Transverse colon (tissue), 4 donors: ENCODE measurements at regions not wholly inside any gene's neighbourhood (a gene's known extent, or its start where the extent isn't known, plus 50 kb on each side); places are given as distances from the start of the nearest gene placed in this dataset.

Experiments
- DNase-seq: peaks from one replicate; pipeline ENCODE4 v3.0.0-alpha.2; 2019
- H3K27ac ChIP-seq, 4 donors: fragments of 200-600 bp; sonication (generic); 2 replicates each; pipeline ENCODE4 v1.5.1; 2016 to 2018; ENCODE audit warnings: inconsistent platforms in 4 of 4
- H3K27me3 ChIP-seq: fragments of 200-600 bp; sonication (generic); 2 replicates; pipeline ENCODE4 v1.5.1; 2017; ENCODE audit warnings: inconsistent platforms
- H3K36me3 ChIP-seq, 4 donors: fragments of 200-600 bp; sonication (generic); 2 replicates each; pipeline ENCODE4 v1.5.1; 2017 to 2019; ENCODE audit warnings: inconsistent platforms in 4 of 4
- H3K4me1 ChIP-seq, 4 donors: fragments of 200-600 bp; sonication (generic); 2 replicates each; pipeline ENCODE4 v1.5.1; 2017 to 2020; ENCODE audit warnings: inconsistent platforms in 4 of 4
- H3K4me3 ChIP-seq, 4 donors: fragments of 200-600 bp; sonication (generic); 1 replicate in 1 of 4; 2 replicates in 3 of 4; pipeline versions ENCODE4 v1.5.1 to v1.6.1; 2017 to 2019; ENCODE audit warnings: inconsistent platforms in 4 of 4
- H3K9me3 ChIP-seq, 2 donors: fragments of 200-600 bp; sonication (generic); 2 replicates each; pipeline ENCODE4 v1.5.1; 2017 to 2019; ENCODE audit warnings: inconsistent platforms in 2 of 2
- EP300 ChIP-seq: sonication (generic); formaldehyde crosslinking; IDR thresholded peaks from one replicate; pipeline ENCODE4 v1.6.1; 2017; ENCODE audit warnings: antibody characterized with exemption, low read depth
- POLR2A ChIP-seq: fragments of 450-650 bp; IDR thresholded peaks from one replicate; pipeline ENCODE4 v1.6.1; 2016; ENCODE audit warnings: antibody characterized with exemption, mild to moderate bottlenecking, moderate library complexity
- POLR2AphosphoS5 ChIP-seq, 3 donors: sonication (generic); formaldehyde crosslinking; IDR thresholded peaks; one replicate each; pipeline ENCODE4 v1.6.1; 2016; ENCODE audit warnings: antibody characterized with exemption in 3 of 3
- WGBS, 2 donors: methylation state at CpG; one replicate each; pipeline ENCODE4 v1.1.5; 2018; ENCODE audit warnings: low coverage in 1 of 2; 5-methylcytosine and 5-hydroxymethylcytosine counted together
- in situ Hi-C, 4 donors: fragments of 200-750 bp; cut with MboI; loops; one replicate each; pipeline versions ENCODE4 v1.15.0 to v1.15.1; 2017; ENCODE audit warnings: low sequenced_read_pairs in 3 of 4, low pct_ligation_motif_present in 1 of 4, low pct_unique_long_range_greater_than_20kb in 1 of 4
- intact Hi-C: fragments of 100-400 bp; cut with DNase I; formaldehyde crosslinking; loops from one replicate; pipeline ENCODE4 v1.15.1; 2023; ENCODE audit warnings: low total_unique reads
- TF ChIP-seq, protein P1 (sequence below), 5 experiments: fragments of 200-600 bp in 3 of 5; fragments of 450-650 bp in 2 of 5; sonication (generic) in 3 of 5; IDR thresholded peaks; 1 replicate in 2 of 5; 2 replicates in 3 of 5; pipeline ENCODE4 v1.5.1; 2016 to 2017; ENCODE audit warnings: antibody characterized with exemption in 5 of 5, inconsistent platforms in 3 of 5, mild to moderate bottlenecking in 2 of 5, moderate library complexity in 1 of 5

DNA sequence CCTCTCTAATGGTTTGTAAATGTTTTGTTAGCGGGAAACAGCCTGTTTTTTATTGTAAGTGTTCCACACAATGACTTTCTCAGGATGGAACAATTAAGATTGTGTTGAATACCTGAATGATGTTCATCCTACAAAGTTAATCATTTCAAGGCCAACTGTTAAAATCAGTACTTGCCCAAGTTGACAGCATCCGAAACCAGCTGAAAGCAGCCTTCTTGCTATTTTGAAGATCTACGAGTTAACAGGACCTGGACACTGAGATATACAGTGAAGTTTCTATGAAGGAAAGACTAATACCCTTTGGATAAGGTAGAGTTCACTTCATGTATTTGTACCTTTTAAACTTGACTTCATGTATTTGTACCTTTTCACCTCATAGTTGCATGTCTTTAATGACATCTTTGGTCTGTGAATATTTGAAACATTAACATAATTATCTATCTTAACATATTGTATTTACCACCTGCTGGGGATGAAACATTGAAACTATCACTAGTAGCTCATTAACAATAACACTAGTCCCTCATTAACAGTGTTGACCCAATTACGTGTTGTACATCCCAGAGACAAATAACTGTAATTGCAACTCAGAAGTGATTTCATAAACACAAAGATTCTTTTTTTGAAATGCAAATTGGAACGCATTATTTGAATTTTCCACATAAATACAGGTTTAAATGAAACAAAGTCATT, 556.0 kb upstream of the MEX3C start:
- Histone ChIP-seq H3K4me3 (no peak overlapping the region), H3K9me3 (no peaks in the 10 kb centered on the region), H3K27me3 (no peaks in the 10 kb centered on the region), H3K4me1 (no peaks in the 10 kb centered on the region), H3K27ac (no peak overlapping the region), H3K36me3 (no peaks in the 10 kb centered on the region)
- TF ChIP-seq POLR2AphosphoS5 (IDR thresholded peaks at IDR 0.05): no peak
- TF ChIP-seq, protein P1, sequence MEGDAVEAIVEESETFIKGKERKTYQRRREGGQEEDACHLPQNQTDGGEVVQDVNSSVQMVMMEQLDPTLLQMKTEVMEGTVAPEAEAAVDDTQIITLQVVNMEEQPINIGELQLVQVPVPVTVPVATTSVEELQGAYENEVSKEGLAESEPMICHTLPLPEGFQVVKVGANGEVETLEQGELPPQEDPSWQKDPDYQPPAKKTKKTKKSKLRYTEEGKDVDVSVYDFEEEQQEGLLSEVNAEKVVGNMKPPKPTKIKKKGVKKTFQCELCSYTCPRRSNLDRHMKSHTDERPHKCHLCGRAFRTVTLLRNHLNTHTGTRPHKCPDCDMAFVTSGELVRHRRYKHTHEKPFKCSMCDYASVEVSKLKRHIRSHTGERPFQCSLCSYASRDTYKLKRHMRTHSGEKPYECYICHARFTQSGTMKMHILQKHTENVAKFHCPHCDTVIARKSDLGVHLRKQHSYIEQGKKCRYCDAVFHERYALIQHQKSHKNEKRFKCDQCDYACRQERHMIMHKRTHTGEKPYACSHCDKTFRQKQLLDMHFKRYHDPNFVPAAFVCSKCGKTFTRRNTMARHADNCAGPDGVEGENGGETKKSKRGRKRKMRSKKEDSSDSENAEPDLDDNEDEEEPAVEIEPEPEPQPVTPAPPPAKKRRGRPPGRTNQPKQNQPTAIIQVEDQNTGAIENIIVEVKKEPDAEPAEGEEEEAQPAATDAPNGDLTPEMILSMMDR (IDR thresholded peaks at IDR 0.05): no peak
- WGBS, 2 donors: 65 to 75% methylated on average over 5 of the region's 5 CpGs
- no peak for DNase-seq
- intact Hi-C loops (no loop called here), in situ Hi-C loops (no loop called here)

DNA sequence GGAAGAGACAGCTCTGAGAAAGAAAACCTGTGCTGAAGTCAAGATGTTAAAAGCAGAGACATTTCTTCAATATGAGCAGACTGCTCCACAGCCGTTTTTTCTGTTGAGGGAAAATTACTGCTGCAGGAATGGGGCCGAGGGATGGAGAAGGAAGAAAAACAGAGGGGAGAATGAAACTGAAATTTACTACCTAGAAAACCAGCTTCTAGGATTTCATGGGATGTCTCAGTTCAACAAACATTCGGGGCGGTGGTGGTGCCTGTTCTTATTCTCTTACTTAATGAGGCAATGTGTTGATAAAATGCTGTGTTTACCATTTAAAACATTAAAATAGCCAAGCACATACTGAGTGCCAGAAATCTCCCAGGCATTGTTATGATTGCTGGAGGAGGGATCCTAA, 557.1 kb upstream of the MEX3C start:
- 47 to 51% methylated on average over 4 of the region's 4 CpGs for WGBS, 2 donors
- Histone ChIP-seq H3K9me3 (no peaks in the 10 kb centered on the region), H3K27ac (no peak overlapping the region), H3K4me3 (no peak overlapping the region), H3K36me3 (no peaks in the 10 kb centered on the region), H3K27me3 (no peaks in the 10 kb centered on the region), H3K4me1 (no peaks in the 10 kb centered on the region)
- TF ChIP-seq EP300 (no peak), POLR2A (no peak), POLR2AphosphoS5 (IDR thresholded peaks at IDR 0.05) (no peak)
- DNase-seq: no peak
- intact Hi-C loops: no loop called here
- in situ Hi-C loops: no loop called here

DNA sequence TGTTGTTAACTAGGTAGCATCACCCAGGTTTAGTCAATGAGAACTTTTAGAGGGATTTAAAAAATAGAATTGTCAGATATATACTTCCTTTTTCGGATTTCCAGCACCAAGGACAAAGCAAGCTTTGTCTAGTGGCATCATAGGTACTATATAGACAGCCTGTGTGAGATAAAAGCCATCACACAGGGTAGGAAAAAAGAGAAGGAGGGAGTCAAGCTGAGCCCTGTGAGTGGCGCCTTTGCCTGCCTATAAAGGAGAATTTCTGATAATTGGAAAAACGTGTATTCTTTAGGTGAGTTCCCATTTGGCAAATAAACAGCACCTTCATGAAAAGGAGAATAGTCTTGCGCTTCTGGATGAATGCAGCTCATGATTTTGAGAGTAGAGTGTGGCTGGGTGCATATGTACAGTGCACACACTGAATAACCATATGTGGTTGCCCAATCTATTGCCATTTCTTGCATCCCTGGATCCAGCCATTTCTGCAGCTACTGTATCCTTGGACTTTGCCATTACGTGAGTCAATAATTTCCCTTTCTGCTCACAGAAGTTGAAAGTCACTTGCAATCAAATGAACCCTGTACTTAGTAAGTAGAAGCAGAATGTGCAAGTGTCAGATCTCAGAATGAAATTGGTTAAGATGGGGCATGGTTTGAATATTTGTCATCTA, 559.9 kb upstream of the MEX3C start:
- Histone ChIP-seq H3K36me3 (no peaks in the 10 kb centered on the region), H3K27me3 (no peaks in the 10 kb centered on the region), H3K4me1 (no peaks in the 10 kb centered on the region), H3K9me3 (no peaks in the 10 kb centered on the region), H3K4me3 (no peak overlapping the region), H3K27ac (no peak overlapping the region)
- WGBS, 2 donors: 62 to 64% methylated on average over 5 of the region's 5 CpGs
- in situ Hi-C loops: no loop called here
- no peak for DNase-seq
- TF ChIP-seq POLR2A (no peak), EP300 (no peak), POLR2AphosphoS5 (IDR thresholded peaks at IDR 0.05) (no peak)
- TF ChIP-seq, protein P1 (IDR thresholded peaks at IDR 0.05): no peak
- intact Hi-C loops: no loop called here

DNA sequence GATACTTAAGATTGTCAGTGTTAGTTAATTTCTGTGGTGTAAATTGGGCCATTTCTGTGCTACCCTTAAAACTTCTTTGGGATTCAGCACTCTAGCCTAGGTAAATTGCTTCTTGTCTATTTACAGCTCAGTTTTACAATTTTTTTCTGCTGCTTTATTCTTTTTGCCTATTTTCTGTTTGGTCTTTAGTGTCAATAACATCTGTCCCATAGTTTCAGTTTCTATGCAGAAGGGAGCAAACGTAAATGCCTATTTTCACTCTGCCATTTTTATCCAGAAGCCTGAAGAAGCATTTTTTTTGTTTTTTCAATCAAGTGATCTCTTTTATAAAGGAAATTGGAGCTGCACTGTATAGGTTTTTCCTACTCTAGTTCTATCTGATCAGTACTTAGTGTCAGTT, 564.9 kb upstream of the MEX3C start:
- H3K27me3 ChIP-seq: no peaks in the 10 kb centered on the region
- no peak for DNase-seq
- no peak overlapping the region for H3K27ac ChIP-seq
- intact Hi-C loops (no loop called here), in situ Hi-C loops (no loop called here)
- no peak overlapping the region for H3K4me3 ChIP-seq
- H3K9me3 ChIP-seq: no peaks in the 10 kb centered on the region
- TF ChIP-seq EP300 (no peak), POLR2AphosphoS5 (IDR thresholded peaks at IDR 0.05) (no peak), POLR2A (no peak)
- TF ChIP-seq, protein P1 (IDR thresholded peaks at IDR 0.05): no peak
- H3K36me3 ChIP-seq: no peaks in the 10 kb centered on the region
- no peaks in the 10 kb centered on the region for H3K4me1 ChIP-seq
- 40 to 47% methylated on average over 1 of the region's 1 CpG for WGBS, 2 donors
